K562 (cell line): ENCODE measurements at regions not wholly inside any gene's neighbourhood (a gene's known extent, or its start where the extent isn't known, plus 50 kb on each side); places are given as distances from the start of the nearest gene placed in this dataset.
A peak's percentile ranks its signal among the peaks of the same experiment; 100 is the strongest.
"Not testable (repeated sequence)": the region's sequence is repeated elsewhere in the genome, so short reads cannot be mapped to it uniquely, and the experiment has no call there.

ENCODE experiments used
- ATAC-seq: fragments of 200-7000 bp; cut with Tn5 transposase; 3 replicates; pipeline ENCODE4 v1.9.1; 2020; ENCODE audit warnings: moderate library complexity
- BruUV-seq: library from RNA; stranded (reverse); fragments of 400-500 nt; replicated peaks from 2 replicates; lab custom pipeline; 2021; lab: Mats Ljungman, UMichigan
- CTCF ChIA-PET: fragments of 300-600 bp; formaldehyde crosslinking; extraction: SDS; loops from one replicate; lab custom pipeline; 2021; ENCODE audit warnings: low intra/inter-chr PET ratio; lab: Yijun Ruan, JAX
- POLR2A ChIA-PET: fragments of 300-600, 350-650 bp; sonication (Branson Sonifier 250); formaldehyde crosslinking; extraction: SDS; loops from one replicate; lab custom pipeline; 2021; ENCODE audit warnings: antibody characterized with exemption, inconsistent platforms; lab: Yijun Ruan, JAX
- DNase-seq, 4 experiments: peaks; one replicate each; pipeline versions ENCODE4 v3.0.0 to v3.0.0-alpha.2; 2011 to 2018; ENCODE audit warnings: low spot score in 3 of 4, mixed read lengths in 3 of 4; ENCODE audit errors: extremely low read depth in 1 of 4
- FAIRE-seq: peaks from 2 replicates; lab custom pipeline; 2011; peaks lifted over from hg19 to GRCh38; lab: Jason Lieb, UNC
- H2AFZ ChIP-seq: 2 replicates; pipeline ENCODE4 v1.6.0; 2011; ENCODE audit warnings: low read depth, low read length, control low read depth, inconsistent platforms
- H3K27ac ChIP-seq: fragments of 200-600 bp; 3 replicates; pipeline ENCODE4 v1.8.0; 2011; ENCODE audit warnings: low read depth, mild to moderate bottlenecking, control low read depth, inconsistent platforms, low read length, moderate library complexity, mixed read lengths; ENCODE audit errors: extremely low read depth
- H3K27me3 ChIP-seq, 2 experiments: fragments of 300-600 bp in 1 of 2; 2 replicates in 1 of 2; 3 replicates in 1 of 2; pipeline versions ENCODE4 v1.6.0 to v1.8.0; 2011; ENCODE audit warnings: inconsistent platforms in 2 of 2, low read length in 2 of 2, mild to moderate bottlenecking in 1 of 2, mixed read lengths in 1 of 2, moderate library complexity in 1 of 2; ENCODE audit not compliant: control insufficient read depth in 2 of 2, insufficient read depth in 2 of 2
- H3K36me3 ChIP-seq: fragments of 300-600 bp; 3 replicates; pipeline ENCODE4 v1.8.0; 2011; ENCODE audit warnings: mild to moderate bottlenecking, low read length, inconsistent platforms; ENCODE audit not compliant: control insufficient read depth, insufficient read depth
- H3K4me1 ChIP-seq, 2 experiments: fragments of 200-600 bp in 1 of 2; replicated peaks in 1 of 2; 2 replicates in 1 of 2; 3 replicates in 1 of 2; pipeline versions ENCODE4 v1.5.1 to v1.8.0; 2011; ENCODE audit warnings: inconsistent platforms in 2 of 2, low read length in 2 of 2, mild to moderate bottlenecking in 1 of 2, mixed read lengths in 1 of 2, moderate library complexity in 1 of 2; ENCODE audit not compliant: control insufficient read depth in 2 of 2, insufficient read depth in 2 of 2
- H3K4me2 ChIP-seq: 2 replicates; pipeline ENCODE4 v1.6.1; 2011; ENCODE audit warnings: low read length, control low read depth, inconsistent platforms, mixed read lengths; ENCODE audit not compliant: insufficient read depth
- H3K4me3 ChIP-seq: fragments of 200-600 bp; sonication (generic), shearing (Covaris generic); 2 replicates; pipeline ENCODE4 v1.5.1; 2016; ENCODE audit warnings: control low read depth, inconsistent platforms
- H3K79me2 ChIP-seq: fragments of 200-600 bp; 3 replicates; pipeline ENCODE4 v1.8.0; 2011; ENCODE audit warnings: low read length, inconsistent platforms; ENCODE audit not compliant: control insufficient read depth, insufficient read depth
- H3K9ac ChIP-seq, 2 experiments: 2 replicates each; pipeline versions ENCODE4 v1.6.0 to v1.6.1; 2011; ENCODE audit warnings: low read depth in 2 of 2, low read length in 2 of 2, control low read depth in 1 of 2, inconsistent platforms in 1 of 2, mild to moderate bottlenecking in 1 of 2, mixed read lengths in 1 of 2; ENCODE audit not compliant: insufficient read depth in 1 of 2
- H3K9me1 ChIP-seq: one replicate; pipeline ENCODE4 v1.6.0; 2011; ENCODE audit warnings: inconsistent platforms, mild to moderate bottlenecking, low read length, moderate library complexity; ENCODE audit not compliant: control insufficient read depth, insufficient read depth
- H3K9me3 ChIP-seq: replicated peaks from 2 replicates; pipeline ENCODE4 v1.5.1; 2011; ENCODE audit warnings: low read depth, low read length, inconsistent platforms; ENCODE audit not compliant: control insufficient read depth, insufficient read depth
- H4K20me1 ChIP-seq: replicated peaks from 2 replicates; pipeline ENCODE4 v1.6.1; 2011; ENCODE audit warnings: low read length, inconsistent platforms, mixed read lengths; ENCODE audit not compliant: control insufficient read depth, insufficient read depth
- ARNT ChIP-seq, 2 experiments: fragments of 450-650 bp; IDR thresholded peaks; 2 replicates each; pipeline ENCODE4 v1.6.1; 2016; ENCODE audit warnings: mild to moderate bottlenecking in 1 of 2
- CBX5 ChIP-seq: IDR thresholded peaks from 2 replicates; pipeline ENCODE4 v1.6.1; 2014; ENCODE audit warnings: low read depth, borderline replicate concordance
- GABPA ChIP-seq: fragments of 200-800 bp; sonication (Bioruptor generic); conservative IDR thresholded peaks from 2 replicates; pipeline ENCODE4 v1.6.1; 2016; ENCODE audit warnings: low read depth, missing genetic modification characterization, missing compliant biosample characterization
- HNRNPLL ChIP-seq: fragments of 200-400 bp; formaldehyde crosslinking; IDR thresholded peaks from 2 replicates; pipeline ENCODE4 v1.6.1; 2017; ENCODE audit warnings: low read length, low read depth, mild to moderate bottlenecking; ENCODE audit not compliant: poor library complexity, severe bottlenecking
- MYBL2 ChIP-seq, 2 experiments: fragments of 450-650 bp in 1 of 2; sonication (generic) in 1 of 2; formaldehyde crosslinking in 1 of 2; IDR thresholded peaks; 2 replicates each; pipeline versions ENCODE4 v1.6.1 to v1.8.1; 2017 to 2022; ENCODE audit warnings: borderline replicate concordance in 1 of 2, inconsistent platforms in 1 of 2, low read depth in 1 of 2, mild to moderate bottlenecking in 1 of 2, missing genetic modification reagents in 1 of 2, moderate library complexity in 1 of 2
- NR2C1 ChIP-seq, 2 experiments: fragments of 450-650 bp; IDR thresholded peaks; 2 replicates each; pipeline ENCODE4 v1.6.1; 2017; ENCODE audit warnings: mild to moderate bottlenecking in 2 of 2, antibody characterized with exemption in 1 of 2, inconsistent platforms in 1 of 2, missing compliant biosample characterization in 1 of 2, missing genetic modification characterization in 1 of 2
- POLR3A ChIP-seq: IDR thresholded peaks from 2 replicates; pipeline ENCODE4 v1.6.1; 2011; ENCODE audit warnings: borderline replicate concordance, mild to moderate bottlenecking, moderate library complexity; ENCODE audit not compliant: insufficient read length, insufficient read depth; ENCODE audit errors: extremely low read depth
- SRSF3 ChIP-seq: fragments of 200-400 bp; formaldehyde crosslinking; IDR thresholded peaks from 2 replicates; pipeline ENCODE4 v1.6.1; 2016; ENCODE audit warnings: mild to moderate bottlenecking, low read length, moderate library complexity; ENCODE audit not compliant: insufficient read depth
- TRIM28 ChIP-seq: fragments of 450-650 bp; IDR thresholded peaks from 2 replicates; pipeline ENCODE4 v1.6.1; 2017
- ZNF778 ChIP-seq: fragments of 450-650 bp; formaldehyde crosslinking; IDR thresholded peaks from 2 replicates; pipeline ENCODE4 v1.4.0; 2020; ENCODE audit warnings: mild to moderate bottlenecking, moderate library complexity
- WGBS: fragments of 100-300 bp; shearing (Covaris generic); methylation state at CpG from one replicate; pipeline ENCODE4 v1.1.6; 2016; ENCODE audit warnings: low coverage, mixed read lengths; ENCODE audit not compliant: insufficient coverage; ENCODE audit errors: missing lambda C conversion rate; 5-methylcytosine and 5-hydroxymethylcytosine counted together
- in situ Hi-C: fragments of 300-500 bp; cut with MboI; formaldehyde crosslinking; loops from 4 replicates; pipeline ENCODE4 v1.15.0; 2018; ENCODE audit warnings: inconsistent platforms, mixed read lengths
- intact Hi-C: fragments of 100-400 bp; cut with micrococcal nuclease; formaldehyde crosslinking; loops from 2 replicates; pipeline ENCODE4 v1.14.2; 2022
- TF ChIP-seq, protein P1 (sequence below): sonication (generic); formaldehyde crosslinking; IDR thresholded peaks from 2 replicates; pipeline ENCODE4 v1.5.0; 2020; ENCODE audit warnings: missing genetic modification reagents
- TF ChIP-seq, protein P2 (sequence below): sonication (generic); formaldehyde crosslinking; IDR thresholded peaks from 2 replicates; pipeline ENCODE4 v1.8.0; 2022; ENCODE audit warnings: mild to moderate bottlenecking, missing genetic modification reagents, borderline replicate concordance
- TF ChIP-seq, protein P3 (sequence below): fragments of 450-650 bp; formaldehyde crosslinking; IDR thresholded peaks from 2 replicates; pipeline ENCODE4 v1.4.0; 2022; ENCODE audit warnings: missing genetic modification characterization

DNA sequence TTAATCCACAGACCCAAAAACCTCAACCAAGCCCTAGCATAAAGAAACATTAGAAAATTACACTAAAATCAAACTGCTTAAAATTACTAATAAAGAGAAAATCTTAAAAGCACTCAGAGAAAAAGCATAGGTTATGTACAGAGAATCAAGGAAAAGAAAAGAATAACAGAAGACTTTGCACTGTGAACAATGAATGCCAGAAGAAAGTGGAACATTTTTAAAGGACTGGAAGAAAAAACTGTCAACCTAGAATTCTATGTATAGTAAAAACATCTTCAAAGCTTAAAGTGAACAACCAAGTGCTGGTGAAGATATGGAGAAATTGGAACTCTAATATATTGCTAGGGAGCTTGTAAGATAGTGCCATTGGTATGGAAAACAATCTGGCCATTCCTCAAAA, 82.7 kb upstream of the SLC6A11 start (continued):
- no peak for TF ChIP-seq MYBL2 (IDR thresholded peaks at IDR 0.05; ENCODE audit: low read depth)
- no peak for TF ChIP-seq MYBL2 (CRISPR knock-in tag; IDR thresholded peaks at IDR 0.05; ENCODE audit: borderline replicate concordance)
- TF ChIP-seq ARNT (IDR thresholded peaks at IDR 0.05): no peak
- TF ChIP-seq HNRNPLL: no peak
- TF ChIP-seq SRSF3: no peak
- no peak for TF ChIP-seq NR2C1 (IDR thresholded peaks at IDR 0.05)
- no peak for TF ChIP-seq NR2C1 (tag; IDR thresholded peaks at IDR 0.05)
- TF ChIP-seq ZNF778 (CRISPR knock-in tag): no peak
- TF ChIP-seq, protein P1, sequence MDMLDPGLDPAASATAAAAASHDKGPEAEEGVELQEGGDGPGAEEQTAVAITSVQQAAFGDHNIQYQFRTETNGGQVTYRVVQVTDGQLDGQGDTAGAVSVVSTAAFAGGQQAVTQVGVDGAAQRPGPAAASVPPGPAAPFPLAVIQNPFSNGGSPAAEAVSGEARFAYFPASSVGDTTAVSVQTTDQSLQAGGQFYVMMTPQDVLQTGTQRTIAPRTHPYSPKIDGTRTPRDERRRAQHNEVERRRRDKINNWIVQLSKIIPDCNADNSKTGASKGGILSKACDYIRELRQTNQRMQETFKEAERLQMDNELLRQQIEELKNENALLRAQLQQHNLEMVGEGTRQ (CRISPR knock-in tag): no peak
- TF ChIP-seq GABPA (tag): no peak
- no peak for TF ChIP-seq POLR3A
- TF ChIP-seq, protein P2, sequence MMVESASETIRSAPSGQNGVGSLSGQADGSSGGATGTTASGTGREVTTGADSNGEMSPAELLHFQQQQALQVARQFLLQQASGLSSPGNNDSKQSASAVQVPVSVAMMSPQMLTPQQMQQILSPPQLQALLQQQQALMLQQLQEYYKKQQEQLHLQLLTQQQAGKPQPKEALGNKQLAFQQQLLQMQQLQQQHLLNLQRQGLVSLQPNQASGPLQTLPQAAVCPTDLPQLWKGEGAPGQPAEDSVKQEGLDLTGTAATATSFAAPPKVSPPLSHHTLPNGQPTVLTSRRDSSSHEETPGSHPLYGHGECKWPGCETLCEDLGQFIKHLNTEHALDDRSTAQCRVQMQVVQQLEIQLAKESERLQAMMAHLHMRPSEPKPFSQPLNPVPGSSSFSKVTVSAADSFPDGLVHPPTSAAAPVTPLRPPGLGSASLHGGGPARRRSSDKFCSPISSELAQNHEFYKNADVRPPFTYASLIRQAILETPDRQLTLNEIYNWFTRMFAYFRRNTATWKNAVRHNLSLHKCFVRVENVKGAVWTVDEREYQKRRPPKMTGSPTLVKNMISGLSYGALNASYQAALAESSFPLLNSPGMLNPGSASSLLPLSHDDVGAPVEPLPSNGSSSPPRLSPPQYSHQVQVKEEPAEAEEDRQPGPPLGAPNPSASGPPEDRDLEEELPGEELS (CRISPR knock-in tag): no peak
- TF ChIP-seq CBX5: peak; percentile 88
- TF ChIP-seq, protein P3, sequence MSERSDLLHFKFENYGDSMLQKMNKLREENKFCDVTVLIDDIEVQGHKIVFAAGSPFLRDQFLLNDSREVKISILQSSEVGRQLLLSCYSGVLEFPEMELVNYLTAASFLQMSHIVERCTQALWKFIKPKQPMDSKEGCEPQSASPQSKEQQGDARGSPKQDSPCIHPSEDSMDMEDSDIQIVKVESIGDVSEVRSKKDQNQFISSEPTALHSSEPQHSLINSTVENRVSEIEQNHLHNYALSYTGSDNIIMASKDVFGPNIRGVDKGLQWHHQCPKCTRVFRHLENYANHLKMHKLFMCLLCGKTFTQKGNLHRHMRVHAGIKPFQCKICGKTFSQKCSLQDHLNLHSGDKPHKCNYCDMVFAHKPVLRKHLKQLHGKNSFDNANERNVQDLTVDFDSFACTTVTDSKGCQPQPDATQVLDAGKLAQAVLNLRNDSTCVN (CRISPR knock-in tag): no peak
- peak; percentile 94 for TF ChIP-seq TRIM28

DNA sequence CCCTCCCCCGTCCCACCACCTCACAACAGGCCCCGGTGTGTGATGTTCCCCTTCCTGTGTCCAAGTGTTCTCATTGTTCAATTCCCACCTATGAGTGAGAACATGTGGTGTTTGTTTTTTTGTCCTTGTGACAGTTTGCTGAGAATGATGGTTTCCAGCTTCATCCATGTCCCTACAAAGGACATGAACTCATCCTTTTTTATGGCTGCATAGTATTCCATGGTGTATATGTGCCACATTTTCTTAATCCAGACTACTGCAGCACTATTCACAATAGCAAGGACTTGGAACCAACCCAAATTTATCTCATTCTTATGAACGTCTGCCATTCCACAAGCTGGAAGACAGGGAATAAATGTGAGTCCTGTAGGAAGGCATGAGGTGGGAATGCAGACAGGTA, 79.6 kb upstream of the SLC6A11 start:
- CTCF ChIA-PET, intact Hi-C loops, H3K9me3 ChIP-seq, H3K9me1 ChIP-seq, H4K20me1 ChIP-seq, ATAC-seq, BruUV-seq, H3K9ac ChIP-seq, H3K27me3 ChIP-seq, POLR2A ChIA-PET, H3K36me3 ChIP-seq, H3K27ac ChIP-seq, H3K4me2 ChIP-seq, H3K4me1 ChIP-seq, H3K79me2 ChIP-seq, DNase-seq, H2AFZ ChIP-seq, H3K4me3 ChIP-seq, FAIRE-seq: not testable (repeated sequence)
- WGBS: 5% methylated on average over 3 of the region's 3 CpGs
- in situ Hi-C loops: loop anchor here (25.0 kb wide), 1 partner anchor 899 kb away; the partner anchor contains the start of gene RPUSD3
